ACC112 (cell line): ENCODE measurements at regions not wholly inside any gene's neighbourhood (a gene's known extent, or its start where the extent isn't known, plus 50 kb on each side); places are given as distances from the start of the nearest gene placed in this dataset.

Source experiments
- H2AFZ ChIP-seq: fragments of 200-600 bp; sonication (generic); one replicate; pipeline ENCODE4 v1.6.0; 2017; ENCODE audit warnings: antibody characterized with exemption, low read length; ENCODE audit not compliant: unreplicated experiment
- H3K27ac ChIP-seq: fragments of 200-600 bp; sonication (generic); 2 replicates; pipeline ENCODE4 v1.5.1; 2014; ENCODE audit warnings: low read depth, mild to moderate bottlenecking, antibody characterized with exemption, low read length, moderate library complexity
- H3K27me3 ChIP-seq: fragments of 200-600 bp; sonication (generic); 2 replicates; pipeline ENCODE4 v1.6.1; 2014; ENCODE audit warnings: mild to moderate bottlenecking, antibody characterized with exemption, low read length, moderate library complexity, mixed read lengths; ENCODE audit not compliant: insufficient read depth
- H3K36me3 ChIP-seq: fragments of 200-600 bp; sonication (generic); 2 replicates; pipeline ENCODE4 v1.6.1; 2016; ENCODE audit warnings: mild to moderate bottlenecking, antibody characterized with exemption, low read length, moderate library complexity, mixed read lengths; ENCODE audit not compliant: insufficient read depth
- H3K4me1 ChIP-seq: fragments of 200-600 bp; sonication (generic); one replicate; pipeline ENCODE4 v1.6.1; 2016; ENCODE audit warnings: low read length, mixed read lengths; ENCODE audit not compliant: insufficient read depth, unreplicated experiment, control insufficient read depth
- H3K4me3 ChIP-seq: fragments of 200-600 bp; sonication (generic); 2 replicates; pipeline ENCODE4 v1.5.1; 2014; ENCODE audit warnings: mild to moderate bottlenecking, low read depth, low read length
- H3K79me2 ChIP-seq: fragments of 200-600 bp; sonication (generic); one replicate; pipeline ENCODE4 v1.6.0; 2016; ENCODE audit warnings: low read length; ENCODE audit not compliant: control insufficient read depth, unreplicated experiment, insufficient read depth

DNA sequence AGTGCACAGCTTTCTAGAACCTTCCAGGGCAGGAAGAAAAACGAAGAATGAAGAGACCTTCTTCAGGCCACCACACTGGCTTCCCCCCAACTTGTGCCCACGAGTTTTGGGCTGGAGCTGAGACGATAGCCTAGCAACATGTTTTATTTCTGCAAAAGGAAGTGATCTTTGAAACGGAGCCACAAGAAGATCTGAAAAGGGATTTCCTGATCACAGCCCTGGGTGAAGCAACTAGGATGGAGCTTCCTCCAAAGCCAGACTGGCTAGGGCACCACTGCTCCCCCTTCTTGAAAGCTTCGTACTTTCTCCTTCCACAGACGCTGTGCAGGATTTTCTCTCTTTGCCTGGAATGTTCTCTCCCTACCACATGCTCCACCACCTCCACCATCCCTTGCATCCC, 418.3 kb downstream of the MED13L start:
- Histone ChIP-seq H3K36me3 (no peaks in the 10 kb centered on the region), H2AFZ (no peak overlapping the region), H3K79me2 (no peaks in the 10 kb centered on the region), H3K27me3 (peaks cover 49% of the 10 kb centered on the region), H3K4me1 (no peaks in the 10 kb centered on the region), H3K4me3 (no peak overlapping the region), H3K27ac (no peak overlapping the region)

DNA sequence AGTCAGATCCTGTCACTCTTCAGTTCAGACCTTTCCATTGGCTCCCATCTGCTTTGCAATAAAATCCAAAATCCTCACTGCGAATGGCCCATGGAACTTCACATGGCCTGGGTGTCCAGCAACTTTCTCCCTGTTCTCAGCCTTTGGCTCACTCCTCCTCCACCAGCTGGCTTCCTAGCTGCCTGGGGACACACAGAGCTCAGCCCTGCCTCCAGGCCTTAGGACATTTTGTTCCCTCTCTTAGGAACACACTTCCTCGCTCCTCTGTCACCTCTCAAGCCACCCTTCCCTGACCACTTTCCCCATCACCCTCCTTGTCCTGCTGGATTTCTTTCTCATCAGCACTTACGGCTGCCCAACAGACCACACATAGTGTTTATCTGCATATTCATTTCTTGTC, 419.6 kb downstream of the MED13L start:
- Histone ChIP-seq H3K4me1 (no peaks in the 10 kb centered on the region), H3K27ac (no peak overlapping the region), H3K79me2 (no peaks in the 10 kb centered on the region), H3K27me3 (peaks cover 40% of the 10 kb centered on the region), H3K36me3 (no peaks in the 10 kb centered on the region), H2AFZ (no peak overlapping the region), H3K4me3 (no peak overlapping the region)

DNA sequence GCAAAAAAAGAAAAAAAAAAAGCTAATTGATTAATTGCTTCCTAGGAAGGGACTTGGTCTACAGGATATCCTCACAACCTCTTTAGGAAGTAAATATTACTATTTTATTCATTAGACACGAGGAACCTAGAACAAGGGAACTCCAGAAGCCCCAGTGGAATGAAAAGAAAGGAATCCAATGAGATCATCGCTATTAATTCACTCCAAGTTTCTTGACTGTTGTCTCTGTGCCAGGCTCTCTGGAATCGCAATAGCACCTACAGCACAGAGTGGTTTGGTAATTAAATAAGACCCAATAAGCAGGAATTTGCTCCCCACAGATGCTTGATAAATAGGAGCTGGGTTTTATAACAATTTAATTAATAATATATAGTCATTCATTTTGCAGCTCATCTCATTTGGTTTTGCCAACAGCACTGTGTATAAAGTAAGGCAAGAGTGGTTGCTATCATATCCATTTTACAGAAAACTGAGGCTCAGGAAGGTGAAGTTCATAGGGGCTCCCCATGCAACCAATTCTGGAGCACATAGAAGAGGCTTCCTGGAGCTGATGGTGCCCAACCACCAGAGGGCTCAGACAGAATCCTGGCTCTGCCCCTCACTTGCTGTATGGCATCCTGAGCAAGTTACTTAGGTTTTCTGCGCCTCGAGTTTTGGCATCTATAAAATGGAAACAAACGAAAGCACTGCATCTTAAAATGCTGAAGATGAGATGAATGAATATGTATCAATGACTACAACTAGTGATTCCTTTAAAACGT, 420.2 kb downstream of the MED13L start:
- Histone ChIP-seq H3K4me3 (no peak overlapping the region), H2AFZ (no peak overlapping the region), H3K79me2 (no peaks in the 10 kb centered on the region), H3K4me1 (no peaks in the 10 kb centered on the region), H3K36me3 (no peaks in the 10 kb centered on the region), H3K27ac (no peak overlapping the region), H3K27me3 (peaks cover 37% of the 10 kb centered on the region)

DNA sequence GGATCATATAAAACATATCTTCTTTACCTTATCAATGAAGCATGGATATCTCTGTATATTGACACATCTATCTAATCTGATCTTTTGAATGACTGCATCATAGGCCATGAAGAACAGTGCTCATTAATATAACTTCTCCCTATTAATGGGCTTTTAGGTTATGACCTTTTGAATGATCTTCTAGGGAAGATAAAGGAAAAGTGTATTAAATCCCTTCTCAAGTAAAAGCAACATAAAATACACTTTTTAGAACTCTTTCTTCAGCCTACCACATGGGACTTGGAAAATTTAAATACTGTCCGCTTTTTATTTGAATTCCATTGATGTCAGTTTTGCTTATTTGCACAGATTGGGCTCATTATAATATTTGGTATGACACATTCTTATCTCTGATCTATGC, 425.4 kb downstream of the MED13L start:
- H3K4me3 ChIP-seq: no peak overlapping the region
- H3K27me3 ChIP-seq: 0 out of 2 replicates have a peak, but pooled peaks cover 2% of the 10 kb centered on the region
- H3K36me3 ChIP-seq: no peaks in the 10 kb centered on the region
- no peak overlapping the region for H3K27ac ChIP-seq
- H3K4me1 ChIP-seq: no peaks in the 10 kb centered on the region
- H3K79me2 ChIP-seq: no peaks in the 10 kb centered on the region
- H2AFZ ChIP-seq: no peak overlapping the region

DNA sequence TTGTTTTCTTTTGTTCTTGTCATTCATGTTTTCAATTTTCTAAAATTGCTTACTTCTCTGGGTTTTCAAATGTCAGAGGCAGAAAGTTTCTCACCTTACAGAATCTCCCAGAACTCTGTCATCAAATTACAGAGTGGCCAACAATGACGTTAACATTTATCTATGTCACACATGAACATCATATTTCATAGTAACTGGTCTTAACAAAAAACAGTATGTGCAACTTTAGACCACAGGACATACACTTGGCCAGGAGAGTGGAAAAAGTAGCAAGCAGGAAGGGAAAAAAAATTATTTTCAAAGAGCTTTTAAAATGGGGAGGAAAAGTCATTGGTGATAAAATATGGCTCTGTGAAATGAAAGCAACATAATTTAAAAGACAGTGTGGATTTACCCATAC, 426.5 kb downstream of the MED13L start:
- Histone ChIP-seq H3K27ac (no peak overlapping the region), H3K4me1 (no peaks in the 10 kb centered on the region), H3K36me3 (no peaks in the 10 kb centered on the region), H3K27me3 (0 out of 2 replicates have a peak, but pooled peaks cover 2% of the 10 kb centered on the region), H3K79me2 (no peaks in the 10 kb centered on the region), H2AFZ (no peak overlapping the region), H3K4me3 (no peak overlapping the region)

DNA sequence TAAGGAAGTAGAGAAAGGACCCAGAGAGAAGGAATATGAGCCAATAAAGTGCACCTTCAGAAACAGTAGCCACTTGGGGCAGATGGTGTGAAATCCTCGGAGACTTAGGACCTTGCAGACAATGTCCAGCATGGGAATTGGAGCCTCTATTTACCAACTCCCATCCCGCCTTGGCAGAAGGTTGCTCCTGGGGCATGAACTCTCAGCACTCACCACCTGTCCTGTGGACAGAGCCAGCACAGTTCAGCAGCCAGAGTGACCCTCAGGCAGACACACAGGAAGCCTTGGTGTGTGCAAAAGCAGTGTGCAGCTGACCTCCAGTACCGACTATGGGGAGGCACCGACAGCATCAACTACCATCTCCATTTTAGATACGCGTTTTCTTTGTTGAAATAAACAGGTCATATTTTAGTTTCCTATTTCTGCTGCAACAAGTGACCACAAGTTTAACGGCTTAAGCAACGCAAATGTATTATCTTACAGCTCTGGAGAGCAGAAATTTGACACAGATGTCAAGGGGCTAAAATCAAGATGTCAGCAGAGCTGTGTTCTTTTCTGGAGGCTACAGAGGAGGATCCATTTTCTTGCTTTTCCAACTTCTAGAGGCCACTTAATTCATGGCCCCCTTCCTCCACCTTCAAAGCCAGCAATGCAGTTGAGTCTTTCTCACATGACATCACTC, 428.1 kb downstream of the MED13L start:
- no peaks in the 10 kb centered on the region for H3K4me1 ChIP-seq
- H3K27me3 ChIP-seq: 0 out of 2 replicates have a peak, but pooled peaks cover 2% of the 10 kb centered on the region
- no peaks in the 10 kb centered on the region for H3K36me3 ChIP-seq

DNA sequence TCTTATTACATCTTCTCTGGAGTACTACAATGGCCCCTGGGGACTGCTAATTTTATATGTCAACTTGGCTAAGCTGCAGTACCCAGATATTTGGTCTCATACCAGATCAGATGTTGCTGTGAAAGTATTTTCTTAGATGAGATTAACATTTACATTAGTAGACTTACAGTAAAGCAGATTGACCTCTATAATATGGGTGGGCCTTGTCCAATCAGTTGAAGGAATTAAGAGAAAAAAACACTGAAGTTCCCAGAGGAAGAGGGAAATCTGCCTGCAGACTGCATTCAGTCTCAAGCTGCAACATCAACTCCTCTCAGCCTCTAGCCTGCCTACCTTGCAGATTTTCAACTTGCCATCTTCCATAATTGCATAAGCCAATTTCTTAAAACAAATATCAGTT, 430.1 kb downstream of the MED13L start:
- Histone ChIP-seq H3K36me3 (no peaks in the 10 kb centered on the region), H2AFZ (no peak overlapping the region), H3K79me2 (no peaks in the 10 kb centered on the region), H3K4me1 (no peaks in the 10 kb centered on the region), H3K27ac (no peak overlapping the region), H3K27me3 (no peaks in the 10 kb centered on the region), H3K4me3 (no peak overlapping the region)

More for the DNA sequence above, 428.1 kb downstream of the MED13L start:
- Histone ChIP-seq H3K27ac (no peak overlapping the region), H3K79me2 (no peaks in the 10 kb centered on the region), H2AFZ (no peak overlapping the region), H3K4me3 (no peak overlapping the region)

DNA sequence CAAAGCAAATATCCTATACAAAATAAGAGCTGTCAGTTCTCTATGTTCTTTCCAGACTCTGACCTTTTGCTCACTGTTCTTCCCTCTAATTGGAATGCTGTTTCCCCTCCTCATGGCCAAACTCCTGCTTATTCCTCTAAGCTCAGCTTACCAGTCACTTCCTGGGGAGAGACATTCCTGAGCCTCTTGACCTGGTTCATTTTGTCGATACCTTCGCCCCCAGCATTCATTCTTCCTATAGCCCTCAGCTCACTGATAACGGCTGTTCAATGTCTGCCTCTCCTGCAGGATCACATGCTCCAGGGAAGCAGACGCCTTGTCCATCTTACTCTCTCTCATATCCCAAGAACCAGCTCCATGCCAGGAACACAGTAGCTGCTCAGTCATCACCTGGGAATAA, 431.0 kb downstream of the MED13L start:
- H3K79me2 ChIP-seq: no peaks in the 10 kb centered on the region
- H3K27me3 ChIP-seq: no peaks in the 10 kb centered on the region
- H2AFZ ChIP-seq: no peak overlapping the region
- H3K4me1 ChIP-seq: no peaks in the 10 kb centered on the region
- no peak overlapping the region for H3K4me3 ChIP-seq
- H3K27ac ChIP-seq: no peak overlapping the region
- H3K36me3 ChIP-seq: no peaks in the 10 kb centered on the region

DNA sequence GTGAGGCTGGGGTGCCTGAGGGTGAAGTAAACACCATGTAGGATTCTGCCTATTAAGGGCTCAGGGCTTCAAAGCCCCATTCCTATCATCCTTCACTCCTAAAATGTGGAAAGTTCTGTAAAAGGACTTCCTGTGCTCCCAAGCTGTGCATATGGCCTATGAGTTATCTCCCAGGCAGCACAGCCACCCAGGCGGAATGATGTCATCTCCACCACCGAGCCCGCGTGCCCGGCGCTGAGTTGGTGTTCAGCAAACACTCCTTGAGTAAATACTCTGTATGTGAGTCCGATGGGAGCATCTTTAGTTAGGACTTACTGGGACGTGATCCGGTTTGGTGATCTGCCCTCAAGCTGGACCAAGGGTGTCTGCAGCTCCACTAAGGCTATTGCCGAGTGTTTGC, 437.3 kb downstream of the MED13L start:
- no peaks in the 10 kb centered on the region for H3K36me3 ChIP-seq
- no peak overlapping the region for H2AFZ ChIP-seq
- no peak overlapping the region for H3K4me3 ChIP-seq
- no peaks in the 10 kb centered on the region for H3K4me1 ChIP-seq
- no peaks in the 10 kb centered on the region for H3K79me2 ChIP-seq
- H3K27ac ChIP-seq: no peak overlapping the region
- no peaks in the 10 kb centered on the region for H3K27me3 ChIP-seq

DNA sequence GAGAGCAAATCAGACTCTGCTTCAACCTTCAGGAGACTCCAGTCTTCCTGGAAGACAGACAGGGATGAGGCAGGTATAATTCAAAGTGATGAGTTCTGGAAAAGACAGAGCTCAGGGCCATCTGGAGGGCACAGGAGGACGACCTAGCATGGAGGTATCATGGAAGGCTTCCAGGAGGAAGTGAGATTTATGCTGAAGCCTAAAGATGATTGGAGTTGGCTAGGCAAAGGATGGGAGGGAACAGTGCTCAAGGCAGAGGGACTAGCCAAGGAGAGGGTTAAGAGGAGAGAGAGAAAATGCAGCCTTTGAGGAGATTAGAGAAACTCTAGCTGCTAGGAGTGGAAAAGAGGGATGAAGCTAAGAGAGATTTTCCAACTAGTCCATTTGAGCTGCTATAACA, 438.5 kb downstream of the MED13L start:
- Histone ChIP-seq H2AFZ (no peak overlapping the region), H3K4me1 (no peaks in the 10 kb centered on the region), H3K36me3 (no peaks in the 10 kb centered on the region), H3K4me3 (no peak overlapping the region), H3K27me3 (no peaks in the 10 kb centered on the region), H3K27ac (no peak overlapping the region), H3K79me2 (no peaks in the 10 kb centered on the region)

DNA sequence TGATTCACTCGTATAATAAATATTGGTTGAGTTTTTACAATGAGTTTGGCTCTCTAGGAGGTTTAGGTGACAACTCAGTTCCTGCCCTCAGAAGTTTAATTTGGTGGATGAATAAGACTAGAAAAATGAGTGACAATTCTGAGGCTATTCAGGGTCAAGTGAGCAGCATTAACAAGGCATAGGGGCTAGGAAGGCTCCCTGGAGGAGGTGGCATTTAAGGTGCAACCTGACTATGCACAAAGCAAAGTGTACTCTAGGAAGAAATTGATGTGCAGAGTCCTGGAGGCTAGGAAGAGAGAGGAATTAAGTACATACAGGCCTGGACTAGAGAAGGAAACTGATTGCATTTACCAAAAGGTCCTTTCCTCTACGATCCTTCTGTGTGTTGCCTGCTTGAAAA, 440.3 kb downstream of the MED13L start:
- Histone ChIP-seq H2AFZ (no peak overlapping the region), H3K79me2 (no peaks in the 10 kb centered on the region), H3K4me3 (no peak overlapping the region), H3K27me3 (no peaks in the 10 kb centered on the region), H3K27ac (no peak overlapping the region), H3K36me3 (no peaks in the 10 kb centered on the region), H3K4me1 (no peaks in the 10 kb centered on the region)
